H1 (cell line): ENCODE measurements at regions not wholly inside any gene's neighbourhood (a gene's known extent, or its start where the extent isn't known, plus 50 kb on each side); places are given as distances from the start of the nearest gene placed in this dataset.

Source experiments
- CTCF ChIA-PET: fragments of 300-600 bp; sonication (Branson Sonifier 250); formaldehyde crosslinking; loops from one replicate; lab custom pipeline; 2021; ENCODE audit not compliant: partially characterized antibody; lab: Charles Lee
- POLR2A ChIA-PET: fragments of 300-600 bp; sonication (Branson Sonifier 250); formaldehyde crosslinking; loops from one replicate; lab custom pipeline; 2021; ENCODE audit warnings: inconsistent platforms; ENCODE audit not compliant: partially characterized antibody; lab: Charles Lee
- DNase-seq, 2 experiments: peaks; one replicate each; pipeline versions ENCODE4 v3.0.0 to v3.0.0-alpha.2; 2010 to 2022; ENCODE audit warnings: low spot score in 2 of 2, low read depth in 1 of 2, mixed read lengths in 1 of 2
- FAIRE-seq: peaks from 2 replicates; lab custom pipeline; 2011; peaks lifted over from hg19 to GRCh38; lab: Jason Lieb, UNC
- H2AFZ ChIP-seq: 2 replicates; pipeline ENCODE4 v1.8.1; 2012; ENCODE audit warnings: low read length, inconsistent platforms
- H2AK5ac ChIP-seq: 2 replicates; pipeline ENCODE4 v1.6.1; 2013; ENCODE audit warnings: low read depth, low read length
- H2BK120ac ChIP-seq: replicated peaks from 2 replicates; pipeline ENCODE3; 2013; ENCODE audit warnings: low read depth, low read length, inconsistent platforms
- H2BK12ac ChIP-seq: 2 replicates; pipeline ENCODE4 v1.6.1; 2013; ENCODE audit warnings: low read depth, low read length
- H2BK15ac ChIP-seq: 2 replicates; pipeline ENCODE4 v1.6.1; 2013; ENCODE audit warnings: low read length
- H2BK20ac ChIP-seq: 2 replicates; pipeline ENCODE4 v1.6.1; 2013; ENCODE audit warnings: low read length
- H2BK5ac ChIP-seq: 2 replicates; pipeline ENCODE4 v1.6.1; 2013; ENCODE audit warnings: low read depth, low read length
- H3K14ac ChIP-seq: 2 replicates; pipeline ENCODE4 v1.6.1; 2013; ENCODE audit warnings: inconsistent platforms; ENCODE audit not compliant: insufficient read length
- H3K18ac ChIP-seq: 2 replicates; pipeline ENCODE4 v1.6.1; 2013; ENCODE audit warnings: low read length; ENCODE audit errors: extremely low read depth
- H3K23ac ChIP-seq: 2 replicates; pipeline ENCODE4 v1.6.1; 2013; ENCODE audit warnings: inconsistent platforms; ENCODE audit not compliant: insufficient read length
- H3K23me2 ChIP-seq: 2 replicates; pipeline ENCODE4 v1.6.1; 2013; ENCODE audit warnings: low read depth, low read length
- H3K27ac ChIP-seq: 2 replicates; pipeline ENCODE4 v1.6.1; 2011; ENCODE audit warnings: low read depth, low read length, inconsistent platforms
- H3K27me3 ChIP-seq, 4 experiments: replicated peaks in 1 of 4; 1 replicate in 1 of 4; 2 replicates in 3 of 4; pipeline versions ENCODE4 v1.6.1 to v1.8.1; 2011 to 2013; ENCODE audit warnings: low read length in 3 of 4, mild to moderate bottlenecking in 3 of 4, inconsistent platforms in 2 of 4, mixed read lengths in 2 of 4, moderate library complexity in 1 of 4; ENCODE audit not compliant: control insufficient read depth in 3 of 4, insufficient read depth in 3 of 4; ENCODE audit errors: extremely low read depth in 1 of 4
- H3K36me3 ChIP-seq, 4 experiments: 2 replicates each; pipeline versions ENCODE4 v1.6.1 to v1.8.1; 2011 to 2013; ENCODE audit warnings: mild to moderate bottlenecking in 4 of 4, low read length in 3 of 4, moderate library complexity in 2 of 4, control low read depth in 1 of 4, inconsistent platforms in 1 of 4; ENCODE audit not compliant: insufficient read depth in 4 of 4, control insufficient read depth in 2 of 4
- H3K4ac ChIP-seq: replicated peaks from 2 replicates; pipeline ENCODE3; 2013; ENCODE audit warnings: low read length, low read depth, mixed read lengths, inconsistent platforms; ENCODE audit not compliant: insufficient read length
- H3K4me1 ChIP-seq, 4 experiments: replicated peaks in 1 of 4; 1 replicate in 1 of 4; 2 replicates in 3 of 4; pipeline versions ENCODE4 v1.6.1 to v1.8.1; 2011 to 2013; ENCODE audit warnings: low read length in 3 of 4, inconsistent platforms in 2 of 4, mixed read lengths in 1 of 4; ENCODE audit not compliant: insufficient read depth in 4 of 4, control insufficient read depth in 3 of 4
- H3K4me2 ChIP-seq, 2 experiments: 2 replicates each; pipeline versions ENCODE4 v1.6.1 to v1.8.1; 2011 to 2013; ENCODE audit warnings: low read depth in 2 of 2, low read length in 2 of 2, control low read depth in 1 of 2, inconsistent platforms in 1 of 2, mild to moderate bottlenecking in 1 of 2; ENCODE audit not compliant: insufficient read depth in 1 of 2
- H3K4me3 ChIP-seq, 4 experiments: fragments of 200-600, 300-600 bp in 1 of 4; sonication (generic), shearing (Covaris generic), sonication (Bioruptor Twin) in 1 of 4; 2 replicates each; pipeline versions ENCODE4 v1.5.1 to v1.8.1; 2011 to 2016; ENCODE audit warnings: low read length in 4 of 4, low read depth in 3 of 4, control low read depth in 2 of 4, inconsistent platforms in 2 of 4, mild to moderate bottlenecking in 2 of 4, mixed read lengths in 1 of 4, moderate library complexity in 1 of 4; ENCODE audit not compliant: insufficient read depth in 2 of 4; ENCODE audit errors: extremely low read depth in 1 of 4
- H3K56ac ChIP-seq: replicated peaks from 2 replicates; pipeline ENCODE3; 2013; ENCODE audit warnings: low read depth, mild to moderate bottlenecking, mixed read lengths, low read length, inconsistent platforms; ENCODE audit not compliant: insufficient read length
- H3K79me1 ChIP-seq: 2 replicates; pipeline ENCODE4 v1.6.1; 2013; ENCODE audit warnings: low read depth, low read length, control low read depth
- H3K79me2 ChIP-seq, 2 experiments: 2 replicates each; pipeline versions ENCODE4 v1.6.1 to v1.8.1; 2012 to 2013; ENCODE audit warnings: low read length in 2 of 2, mild to moderate bottlenecking in 2 of 2, inconsistent platforms in 1 of 2; ENCODE audit not compliant: insufficient read depth in 2 of 2, control insufficient read depth in 1 of 2
- H3K9ac ChIP-seq, 4 experiments: replicated peaks in 1 of 4; 1 replicate in 1 of 4; 2 replicates in 3 of 4; pipeline versions ENCODE4 v1.6.1 to v1.8.1; 2011 to 2013; ENCODE audit warnings: low read depth in 3 of 4, low read length in 3 of 4, control low read depth in 2 of 4, mild to moderate bottlenecking in 2 of 4, moderate library complexity in 2 of 4, inconsistent platforms in 1 of 4; ENCODE audit errors: extremely low read depth in 1 of 4
- H3K9me3 ChIP-seq, 2 experiments: 2 replicates each; pipeline versions ENCODE4 v1.6.1 to v1.8.1; 2012 to 2013; ENCODE audit warnings: mild to moderate bottlenecking in 2 of 2, moderate library complexity in 2 of 2, control low read depth in 1 of 2, inconsistent platforms in 1 of 2, low read depth in 1 of 2, low read length in 1 of 2, mixed read lengths in 1 of 2; ENCODE audit not compliant: insufficient read depth in 2 of 2
- H4K20me1 ChIP-seq, 2 experiments: replicated peaks in 1 of 2; 2 replicates each; pipeline versions ENCODE3 to v1.8.1; 2011 to 2013; ENCODE audit warnings: inconsistent platforms in 2 of 2, low read length in 2 of 2, mild to moderate bottlenecking in 1 of 2; ENCODE audit not compliant: insufficient read depth in 2 of 2, control insufficient read depth in 1 of 2
- H4K5ac ChIP-seq: 2 replicates; pipeline ENCODE4 v1.6.1; 2013; ENCODE audit warnings: low read length, low read depth, mixed read lengths, inconsistent platforms; ENCODE audit not compliant: insufficient read length
- H4K8ac ChIP-seq: 2 replicates; pipeline ENCODE4 v1.8.0; 2013; ENCODE audit warnings: mild to moderate bottlenecking, moderate library complexity, low read length, inconsistent platforms; ENCODE audit not compliant: insufficient read depth; ENCODE audit errors: extremely low read depth
- H4K91ac ChIP-seq: replicated peaks from 2 replicates; pipeline ENCODE3; 2013; ENCODE audit warnings: low read length, mixed read lengths, inconsistent platforms; ENCODE audit not compliant: insufficient read length
- ASH2L ChIP-seq: fragments of 200-600, 300-600 bp; sonication (generic); IDR thresholded peaks from one replicate; pipeline ENCODE4 v1.7.1; 2017; ENCODE audit warnings: low read length
- BCL11A ChIP-seq, 2 experiments: IDR thresholded peaks; one replicate each; pipeline ENCODE4 v1.6.1; 2011; ENCODE audit warnings: low read depth in 2 of 2, low read length in 2 of 2, mild to moderate bottlenecking in 2 of 2
- CBX5 ChIP-seq: fragments of 300-800, 300-1000 bp; sonication (generic); IDR thresholded peaks from 2 replicates; pipeline ENCODE4 v1.7.1; 2016; ENCODE audit warnings: antibody characterized with exemption, low read length, low read depth
- EGR1 ChIP-seq: IDR thresholded peaks from 2 replicates; pipeline ENCODE4 v1.6.1; 2011; ENCODE audit warnings: low read depth, low read length, borderline replicate concordance
- GABPA ChIP-seq: IDR thresholded peaks from 2 replicates; pipeline ENCODE4 v1.6.1; 2011; ENCODE audit warnings: mild to moderate bottlenecking, low read length, moderate library complexity, borderline replicate concordance; ENCODE audit not compliant: insufficient read depth
- KDM1A ChIP-seq: fragments of 200-600, 300-600 bp; sonication (generic); IDR thresholded peaks from 2 replicates; pipeline ENCODE4 v1.7.1; 2016; ENCODE audit warnings: mild to moderate bottlenecking, low read length, borderline replicate concordance
- KDM4A ChIP-seq: IDR thresholded peaks from one replicate; pipeline ENCODE4 v1.7.1; 2012; ENCODE audit warnings: low read depth, mild to moderate bottlenecking, moderate library complexity, low read length, inconsistent platforms; ENCODE audit not compliant: severe bottlenecking
- RXRA ChIP-seq: IDR thresholded peaks from 2 replicates; pipeline ENCODE4 v1.6.1; 2011; ENCODE audit warnings: low read depth, mild to moderate bottlenecking, low read length, moderate library complexity; ENCODE audit not compliant: insufficient read depth
- SAP30 ChIP-seq: fragments of 300-600 bp; sonication (generic); IDR thresholded peaks from 2 replicates; pipeline ENCODE4 v1.7.1; 2012; ENCODE audit warnings: low read length, moderate library complexity, mild to moderate bottlenecking, inconsistent platforms; ENCODE audit not compliant: insufficient read depth, insufficient replicate concordance
- SIN3A ChIP-seq, 2 experiments: IDR thresholded peaks in 1 of 2; conservative IDR thresholded peaks in 1 of 2; 2 replicates each; pipeline ENCODE4 v1.6.1; 2011 to 2012; ENCODE audit warnings: low read length in 2 of 2, improper control_type of control experiment in 1 of 2, low read depth in 1 of 2, mild to moderate bottlenecking in 1 of 2
- SIX5 ChIP-seq: IDR thresholded peaks from 2 replicates; pipeline ENCODE4 v1.6.1; 2011; ENCODE audit warnings: mild to moderate bottlenecking, low read depth, low read length
- SP2 ChIP-seq: IDR thresholded peaks from 2 replicates; pipeline ENCODE4 v1.6.1; 2012; ENCODE audit warnings: mild to moderate bottlenecking, low read length, inconsistent platforms
- WGBS, 2 experiments: shearing (Covaris generic) in 1 of 2; methylation state at CpG; one replicate each; pipeline versions ENCODE4 v1.1.6 to v1.1.7; 2013 to 2015; ENCODE audit warnings: low lambda C conversion rate in 2 of 2, mixed read lengths in 2 of 2, inconsistent platforms in 1 of 2, low coverage in 1 of 2, missing lambda C conversion rate in 1 of 2; ENCODE audit not compliant: insufficient replicate concordance in 2 of 2, insufficient coverage in 1 of 2, insufficient read length in 1 of 2; ENCODE audit errors: extremely low coverage in 1 of 2, missing lambda C conversion rate in 1 of 2; 5-methylcytosine and 5-hydroxymethylcytosine counted together

DNA sequence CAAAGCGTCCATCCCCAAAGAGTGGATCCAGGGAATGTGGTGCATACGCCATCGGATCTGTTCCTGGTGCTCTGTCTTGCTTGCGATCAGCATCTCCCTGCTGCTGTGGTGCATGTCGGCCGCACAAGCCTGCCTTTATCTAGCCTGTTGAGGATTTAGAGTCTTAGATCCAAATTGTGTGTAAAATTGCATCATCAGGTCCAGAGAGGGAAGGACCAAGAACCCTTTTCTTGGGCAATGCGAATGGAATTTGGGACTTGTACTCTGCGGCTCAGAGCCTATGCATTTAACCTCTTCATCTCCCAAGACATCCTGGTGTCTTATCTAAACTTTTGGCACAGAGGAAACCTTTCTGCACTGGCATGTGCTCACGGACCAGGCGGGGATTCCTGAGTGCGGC is 1238.7 kb downstream of the TBC1D22A start:
- Histone ChIP-seq H4K20me1 (no peaks in the 10 kb centered on the region), H4K8ac (no peak overlapping the region), H3K27ac (no peak overlapping the region), H3K23me2 (no peaks in the 10 kb centered on the region; the same call in 1 of the 2 replicates), H2AFZ (no peak overlapping the region), H2BK5ac (no peak overlapping the region), H3K23ac (no peak overlapping the region), H3K4me3 (no peak overlapping the region), H2AK5ac (no peak overlapping the region), H4K5ac (no peak overlapping the region), H3K27me3 (no peaks in the 10 kb centered on the region), H3K79me1 (no peaks in the 10 kb centered on the region), H2BK20ac (no peak overlapping the region), H3K4me1 (no peaks in the 10 kb centered on the region), H3K4me2 (no peak overlapping the region), H3K79me2 (no peaks in the 10 kb centered on the region), H3K18ac (no peak overlapping the region), H3K9ac (no peak overlapping the region), H2BK120ac (no peak overlapping the region), H3K56ac (no peak overlapping the region), H3K4ac (no peak overlapping the region), H2BK15ac (no peak overlapping the region), H3K36me3 (no peaks in the 10 kb centered on the region), H3K14ac (no peak overlapping the region), H4K91ac (no peak overlapping the region), H3K9me3 (peaks cover 0 to 6% of the 10 kb centered on the region in 2 experiments; a peak in 1 of 4 replicates), H2BK12ac (no peak overlapping the region)
- DNase-seq (no peak), FAIRE-seq (no peak)
- 94% methylated on average over 11 of the region's 11 CpGs; no CpG with 5 or more reads in 1 of the 2 experiments for WGBS, 2 experiments
- POLR2A ChIA-PET: no interaction called here
- TF ChIP-seq SP2: no peak
- no peak for TF ChIP-seq BCL11A (IDR thresholded peaks at IDR 0.05; ENCODE audit: low read depth in 2 of 2, low read length in 2 of 2)
- no peak for TF ChIP-seq RXRA
- no peak for TF ChIP-seq CBX5
- TF ChIP-seq KDM4A: no peak
- no peak for TF ChIP-seq SAP30
- no peak for TF ChIP-seq KDM1A
- no peak for TF ChIP-seq SIN3A (conservative IDR thresholded peaks at IDR 0.05 in 1 of 2, IDR thresholded peaks at IDR 0.05 in 1 of 2; ENCODE audit: low read depth in 1 of 2, low read length in 2 of 2)
- TF ChIP-seq GABPA: no peak
- TF ChIP-seq ASH2L: no peak
- TF ChIP-seq EGR1: no peak
- no peak for TF ChIP-seq SIX5
- CTCF ChIA-PET: no interaction called here
